ENCODE measurements at regions not wholly inside any gene's neighbourhood (a gene's known extent, or its start where the extent isn't known, plus 50 kb on each side); places are given as distances from the start of the nearest gene placed in this dataset.

DNA sequence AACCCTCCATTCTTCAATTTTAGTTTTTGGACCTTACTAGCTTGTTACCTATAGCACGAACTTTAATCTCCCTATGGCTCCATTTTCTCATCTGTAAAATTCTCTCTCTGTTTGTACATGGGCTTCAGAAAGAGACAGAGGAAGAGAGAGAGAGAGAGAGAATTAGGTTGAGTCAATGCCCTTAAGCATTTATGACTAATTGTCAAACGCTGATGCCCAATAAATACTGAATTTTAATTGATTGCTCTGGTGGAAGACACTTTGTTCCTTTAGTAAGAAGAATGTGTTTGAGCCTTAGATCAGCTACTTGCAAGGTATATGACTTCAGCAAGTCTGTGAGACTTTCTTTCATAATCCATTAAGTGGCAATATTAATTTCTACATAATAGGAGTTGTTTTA, 743.1 kb upstream of the ADGRL4 start:
- TF ChIP-seq, protein P1, sequence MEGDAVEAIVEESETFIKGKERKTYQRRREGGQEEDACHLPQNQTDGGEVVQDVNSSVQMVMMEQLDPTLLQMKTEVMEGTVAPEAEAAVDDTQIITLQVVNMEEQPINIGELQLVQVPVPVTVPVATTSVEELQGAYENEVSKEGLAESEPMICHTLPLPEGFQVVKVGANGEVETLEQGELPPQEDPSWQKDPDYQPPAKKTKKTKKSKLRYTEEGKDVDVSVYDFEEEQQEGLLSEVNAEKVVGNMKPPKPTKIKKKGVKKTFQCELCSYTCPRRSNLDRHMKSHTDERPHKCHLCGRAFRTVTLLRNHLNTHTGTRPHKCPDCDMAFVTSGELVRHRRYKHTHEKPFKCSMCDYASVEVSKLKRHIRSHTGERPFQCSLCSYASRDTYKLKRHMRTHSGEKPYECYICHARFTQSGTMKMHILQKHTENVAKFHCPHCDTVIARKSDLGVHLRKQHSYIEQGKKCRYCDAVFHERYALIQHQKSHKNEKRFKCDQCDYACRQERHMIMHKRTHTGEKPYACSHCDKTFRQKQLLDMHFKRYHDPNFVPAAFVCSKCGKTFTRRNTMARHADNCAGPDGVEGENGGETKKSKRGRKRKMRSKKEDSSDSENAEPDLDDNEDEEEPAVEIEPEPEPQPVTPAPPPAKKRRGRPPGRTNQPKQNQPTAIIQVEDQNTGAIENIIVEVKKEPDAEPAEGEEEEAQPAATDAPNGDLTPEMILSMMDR (conservative IDR thresholded peaks at IDR 0.05; ENCODE audit: low read length) = no peak
- TF ChIP-seq EZH2phosphoT487 (IDR thresholded peaks at IDR 0.05; ENCODE audit: borderline replicate concordance, low read depth, low read length) = no peak
